Natural killer cell (primary cell): ENCODE measurements at regions not wholly inside any gene's neighbourhood (a gene's known extent, or its start where the extent isn't known, plus 50 kb on each side); places are given as distances from the start of the nearest gene placed in this dataset.

ENCODE experiments used
- ATAC-seq, 3 donors: fragments of 150-1000 bp in 2 of 3; fragments of 200-7000 bp in 1 of 3; cut with Tn5 transposase; 1 replicate in 1 of 3; 2 replicates in 2 of 3; pipeline ENCODE4 v1.10.0; 2021; ENCODE audit warnings: mild to moderate bottlenecking in 2 of 3, moderate library complexity in 2 of 3
- DNase-seq, 2 donors: peaks; one replicate each; pipeline versions ENCODE4 v3.0.0 to v3.0.0-alpha.2; 2013 to 2021; ENCODE audit warnings: mixed read lengths in 1 of 2
- H3K27ac ChIP-seq: one replicate; pipeline ENCODE4 v1.5.1; 2013; ENCODE audit warnings: mild to moderate bottlenecking, low read length
- H3K27me3 ChIP-seq: one replicate; pipeline ENCODE4 v1.6.1; 2013; ENCODE audit warnings: low read length; ENCODE audit not compliant: control insufficient read depth, insufficient read depth
- H3K36me3 ChIP-seq: one replicate; pipeline ENCODE4 v1.6.1; 2013; ENCODE audit warnings: low read length; ENCODE audit not compliant: control insufficient read depth, insufficient read depth
- H3K4me1 ChIP-seq: one replicate; pipeline ENCODE4 v1.6.1; 2013; ENCODE audit warnings: low read length; ENCODE audit not compliant: control insufficient read depth, insufficient read depth
- H3K4me3 ChIP-seq: one replicate; pipeline ENCODE4 v1.5.1; 2013; ENCODE audit warnings: low read length
- H3K9me3 ChIP-seq: one replicate; pipeline ENCODE4 v1.6.1; 2013; ENCODE audit warnings: low read length; ENCODE audit not compliant: control insufficient read depth, insufficient read depth
- H3K27ac Mint-ChIP-seq, 2 donors: one replicate each; pipeline ENCODE4 v1.8.0; 2022; ENCODE audit warnings: mild to moderate bottlenecking in 2 of 2, mixed read lengths in 2 of 2, moderate library complexity in 1 of 2
- H3K27me3 Mint-ChIP-seq, 2 donors: one replicate each; pipeline ENCODE4 v1.8.0; 2022; ENCODE audit warnings: low read depth in 2 of 2, mixed read lengths in 2 of 2
- H3K36me3 Mint-ChIP-seq: one replicate; pipeline ENCODE4 v1.8.0; 2022; ENCODE audit warnings: mixed read lengths
- H3K4me1 Mint-ChIP-seq, 2 donors: one replicate each; pipeline ENCODE4 v1.8.0; 2022; ENCODE audit warnings: mixed read lengths in 2 of 2
- H3K4me3 Mint-ChIP-seq: one replicate; pipeline ENCODE4 v1.8.0; 2022; ENCODE audit warnings: mild to moderate bottlenecking, moderate library complexity, mixed read lengths
- H3K9me3 Mint-ChIP-seq, 2 donors: one replicate each; pipeline ENCODE4 v1.8.0; 2022; ENCODE audit warnings: mixed read lengths in 2 of 2
- CTCF ChIP-seq: fragments of 200-600 bp; IDR thresholded peaks from one replicate; pipeline ENCODE4 v1.8.0; 2022; ENCODE audit warnings: antibody characterized with exemption
- WGBS: methylation state at CpG from one replicate; pipeline ENCODE4 v1.1.7; 2013; ENCODE audit warnings: missing lambda C conversion rate; ENCODE audit not compliant: insufficient coverage; 5-methylcytosine and 5-hydroxymethylcytosine counted together
- intact Hi-C: fragments of 100-400 bp; cut with micrococcal nuclease; formaldehyde crosslinking; loops from one replicate; pipeline ENCODE4 v1.14.2; 2022

GRCh38 chr13:105972306-105972721 is 563.1 kb downstream of the EFNB2 start:
- Histone ChIP-seq H3K36me3 (no peaks in the 10 kb centered on the region), H3K4me3 (no peak overlapping the region), H3K4me1 (no peaks in the 10 kb centered on the region), H3K9me3 (no peaks in the 10 kb centered on the region), H3K27me3 (no peaks in the 10 kb centered on the region), H3K27ac (no peak overlapping the region)
- TF ChIP-seq CTCF, result no peak
- ATAC-seq, result no peak
- intact Hi-C loops, result no loop called here
- H3K4me3 Mint-ChIP-seq, result no peak overlapping the region
- H3K27ac Mint-ChIP-seq, result no peak overlapping the region
- no peaks in the 10 kb centered on the region for H3K4me1 Mint-ChIP-seq
- no peaks in the 10 kb centered on the region for H3K36me3 Mint-ChIP-seq
- no peaks in the 10 kb centered on the region for H3K27me3 Mint-ChIP-seq
- 84% methylated on average over 7 of the region's 7 CpGs for WGBS
- DNase-seq, result no peak
- peaks cover under 1 to 5% of the 10 kb centered on the region in 2 donors for H3K9me3 Mint-ChIP-seq

GRCh38 chr13:105971738-105972137 is 563.7 kb downstream of the EFNB2 start:
- DNase-seq, result no peak
- no peak overlapping the region for H3K27ac ChIP-seq
- no peaks in the 10 kb centered on the region for H3K4me1 Mint-ChIP-seq
- H3K4me1 ChIP-seq, result no peaks in the 10 kb centered on the region
- H3K4me3 ChIP-seq, result no peak overlapping the region
- H3K36me3 Mint-ChIP-seq, result no peaks in the 10 kb centered on the region
- H3K9me3 Mint-ChIP-seq, result peaks cover 0 to 8% of the 10 kb centered on the region in 2 donors
- H3K27ac Mint-ChIP-seq, result no peak overlapping the region
- intact Hi-C loops, result no loop called here
- no peak for ATAC-seq
- no peak overlapping the region for H3K4me3 Mint-ChIP-seq
- H3K36me3 ChIP-seq, result no peaks in the 10 kb centered on the region
- H3K27me3 ChIP-seq, result no peaks in the 10 kb centered on the region
- H3K27me3 Mint-ChIP-seq, result no peaks in the 10 kb centered on the region
- WGBS, result 92% methylated on average over 2 of the region's 3 CpGs
- no peak for TF ChIP-seq CTCF
- H3K9me3 ChIP-seq, result no peaks in the 10 kb centered on the region

DNA sequence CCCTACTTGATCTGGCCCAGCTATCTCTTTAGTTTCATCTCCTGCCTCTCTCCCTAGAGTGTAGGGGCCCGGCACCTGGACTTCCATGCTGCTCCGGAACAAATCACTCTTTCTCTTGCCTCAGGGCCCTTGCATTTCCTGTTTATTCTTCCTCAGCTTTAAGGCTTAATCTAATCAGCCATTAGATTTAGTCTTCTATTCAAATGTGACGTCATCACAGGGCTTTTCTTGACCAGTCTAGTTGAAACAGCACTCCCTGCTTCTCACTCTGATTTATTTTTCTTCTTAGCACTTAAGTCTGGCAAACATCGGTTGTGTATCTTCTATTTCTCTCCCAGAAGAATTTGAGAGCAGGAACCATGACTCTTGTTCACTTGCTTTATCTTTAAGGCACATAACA is 564.1 kb downstream of the EFNB2 start:
- Mint-ChIP-seq H3K9me3 (peaks cover 0 to 8% of the 10 kb centered on the region in 2 donors), H3K27ac (no peak overlapping the region), H3K36me3 (no peaks in the 10 kb centered on the region), H3K4me3 (no peak overlapping the region), H3K4me1 (no peaks in the 10 kb centered on the region), H3K27me3 (no peaks in the 10 kb centered on the region)
- H3K4me3 ChIP-seq, result no peak overlapping the region
- no peak for TF ChIP-seq CTCF
- ATAC-seq (no peak), DNase-seq (no peak)
- intact Hi-C loops, result no loop called here
- H3K36me3 ChIP-seq, result no peaks in the 10 kb centered on the region
- H3K9me3 ChIP-seq, result no peaks in the 10 kb centered on the region
- H3K4me1 ChIP-seq, result no peaks in the 10 kb centered on the region
- H3K27me3 ChIP-seq, result no peaks in the 10 kb centered on the region
- 80% methylated on average over 4 of the region's 4 CpGs for WGBS
- H3K27ac ChIP-seq, result no peak overlapping the region

GRCh38 chr13:105969761-105970160 is 565.7 kb downstream of the EFNB2 start:
- Mint-ChIP-seq H3K4me3 (no peak overlapping the region), H3K27ac (no peak overlapping the region), H3K27me3 (no peaks in the 10 kb centered on the region), H3K36me3 (no peaks in the 10 kb centered on the region), H3K9me3 (peaks cover 0 to 7% of the 10 kb centered on the region in 2 donors), H3K4me1 (no peaks in the 10 kb centered on the region)
- WGBS, result 60% methylated on average over 4 of the region's 4 CpGs
- Histone ChIP-seq H3K36me3 (no peaks in the 10 kb centered on the region), H3K9me3 (no peaks in the 10 kb centered on the region), H3K4me3 (no peak overlapping the region), H3K4me1 (no peaks in the 10 kb centered on the region), H3K27ac (no peak overlapping the region), H3K27me3 (no peaks in the 10 kb centered on the region)
- no peak for ATAC-seq
- intact Hi-C loops, result no loop called here
- DNase-seq, result no peak
- TF ChIP-seq CTCF, result no peak
